CD4-positive, alpha-beta T cell treated with Interleukin-4 for 1 hour (primary cell): ENCODE measurements at regions not wholly inside any gene's neighbourhood (a gene's known extent, or its start where the extent isn't known, plus 50 kb on each side); places are given as distances from the start of the nearest gene placed in this dataset.
"Not testable (repeated sequence)": the region's sequence is repeated elsewhere in the genome, so short reads cannot be mapped to it uniquely, and the experiment has no call there.

Experiments used
- DNase-seq, 2 donors: peaks; one replicate each; pipeline ENCODE4 v3.0.0-alpha.2; 2020 to 2022

GRCh38 chr5:112576298-112576925, 157.3 kb upstream of the EPB41L4A start:
- DNase-seq: no peak

- DNase-seq: no peak
Observed at GRCh38 chr5:112579599-112580170, 158.0 kb upstream of the APC start.

GRCh38 chr5:112581811-112582320, 155.8 kb upstream of the APC start:
- no peak for DNase-seq

GRCh38 chr5:112583166-112583565, 154.5 kb upstream of the APC start:
- no peak for DNase-seq

- DNase-seq: no peak
Observed at GRCh38 chr5:112584781-112585180, 152.9 kb upstream of the APC start.

GRCh38 chr5:112586596-112587062, 151.1 kb upstream of the APC start:
- no peak for DNase-seq

- not testable (repeated sequence) for DNase-seq
Observed at GRCh38 chr5:112590858-112591257, 146.8 kb upstream of the APC start.

- DNase-seq: peak in 1 of 2 donors; percentile 2
Observed at GRCh38 chr5:112594095-112594850, 143.4 kb upstream of the APC start.

GRCh38 chr5:112594941-112595340, 142.7 kb upstream of the APC start:
- DNase-seq: no peak

- DNase-seq: no peak
Observed at GRCh38 chr5:112597831-112598230, 139.9 kb upstream of the APC start.

GRCh38 chr5:112600510-112600909, 137.2 kb upstream of the APC start:
- not testable (repeated sequence) for DNase-seq

GRCh38 chr5:112604732-112605630, 132.7 kb upstream of the APC start:
- DNase-seq: peak; percentile 25 to 26

GRCh38 chr5:112608975-112609374, 128.7 kb upstream of the APC start:
- no peak for DNase-seq

- DNase-seq: no peak
Observed at GRCh38 chr5:112612663-112613062, 125.0 kb upstream of the APC start.

- no peak for DNase-seq
Observed at GRCh38 chr5:112614285-112614684, 123.4 kb upstream of the APC start.

- no peak for DNase-seq
Observed at GRCh38 chr5:112614986-112615385, 122.7 kb upstream of the APC start.

- no peak for DNase-seq
Observed at GRCh38 chr5:112616812-112617547, 120.7 kb upstream of the APC start.

- DNase-seq: no peak
Observed at GRCh38 chr5:112625246-112625645, 112.4 kb upstream of the APC start.

- DNase-seq: no peak
Observed at GRCh38 chr5:112625689-112626438, 111.8 kb upstream of the APC start.

GRCh38 chr5:112626715-112627114, 111.0 kb upstream of the APC start:
- no peak for DNase-seq
